Sigmoid colon (tissue), 6 donors: ENCODE measurements at regions not wholly inside any gene's neighbourhood (a gene's known extent, or its start where the extent isn't known, plus 50 kb on each side); places are given as distances from the start of the nearest gene placed in this dataset.

Experiments
- DNase-seq: peaks from one replicate; pipeline ENCODE4 v3.0.0-alpha.2; 2019
- H3K27ac ChIP-seq, 4 donors: fragments of 200-600 bp; sonication (generic); one replicate each; pipeline ENCODE4 v1.5.1; 2016 to 2019; ENCODE audit warnings: mild to moderate bottlenecking in 1 of 4
- H3K27me3 ChIP-seq, 3 donors: fragments of 200-600 bp; sonication (generic); one replicate each; pipeline ENCODE4 v1.5.1; 2019; ENCODE audit warnings: mild to moderate bottlenecking in 1 of 3
- H3K36me3 ChIP-seq, 4 donors: fragments of 200-600 bp; sonication (generic); one replicate each; pipeline ENCODE4 v1.5.1; 2016 to 2019
- H3K4me1 ChIP-seq, 4 donors: fragments of 200-600 bp; sonication (generic); one replicate each; pipeline ENCODE4 v1.5.1; 2017 to 2019
- H3K4me3 ChIP-seq, 4 donors: fragments of 200-600 bp; sonication (generic); one replicate each; pipeline ENCODE4 v1.5.1; 2017 to 2019; ENCODE audit warnings: mild to moderate bottlenecking in 2 of 4, moderate library complexity in 1 of 4
- H3K9me3 ChIP-seq, 4 donors: fragments of 200-600 bp in 3 of 4; sonication (generic) in 3 of 4; one replicate each; pipeline versions ENCODE4 v1.5.1 to v1.6.1; 2013 to 2019
- EP300 ChIP-seq, 4 donors: sonication (generic); formaldehyde crosslinking; IDR thresholded peaks; one replicate each; pipeline ENCODE4 v1.6.1; 2017; ENCODE audit warnings: antibody characterized with exemption in 4 of 4
- POLR2A ChIP-seq, 2 donors: fragments of 450-650 bp; IDR thresholded peaks; one replicate each; pipeline ENCODE4 v1.6.1; 2016; ENCODE audit warnings: antibody characterized with exemption in 2 of 2, mild to moderate bottlenecking in 2 of 2, moderate library complexity in 2 of 2
- POLR2AphosphoS5 ChIP-seq, 4 donors: sonication (generic); formaldehyde crosslinking; IDR thresholded peaks; one replicate each; pipeline ENCODE4 v1.6.1; 2017; ENCODE audit warnings: antibody characterized with exemption in 4 of 4
- WGBS, 2 donors: extraction: QIAGEN DNeasy Blood & Tissue Kit; methylation state at CpG; one replicate each; pipeline ENCODE4 v1.1.7; 2013; 5-methylcytosine and 5-hydroxymethylcytosine counted together
- intact Hi-C: fragments of 100-400 bp; cut with DNase I; formaldehyde crosslinking; loops from one replicate; pipeline ENCODE4 v1.15.1; 2023
- TF ChIP-seq, protein P1 (sequence below), 4 experiments: fragments of 450-650 bp in 3 of 4; fragments of 200-600 bp in 1 of 4; IDR thresholded peaks; one replicate each; pipeline ENCODE4 v1.5.1; 2016 to 2019; ENCODE audit warnings: antibody characterized with exemption in 4 of 4, mild to moderate bottlenecking in 3 of 4, moderate library complexity in 2 of 4
- donor health status: healthy with polysubstance abuse.
- donor health status: healthy.

DNA sequence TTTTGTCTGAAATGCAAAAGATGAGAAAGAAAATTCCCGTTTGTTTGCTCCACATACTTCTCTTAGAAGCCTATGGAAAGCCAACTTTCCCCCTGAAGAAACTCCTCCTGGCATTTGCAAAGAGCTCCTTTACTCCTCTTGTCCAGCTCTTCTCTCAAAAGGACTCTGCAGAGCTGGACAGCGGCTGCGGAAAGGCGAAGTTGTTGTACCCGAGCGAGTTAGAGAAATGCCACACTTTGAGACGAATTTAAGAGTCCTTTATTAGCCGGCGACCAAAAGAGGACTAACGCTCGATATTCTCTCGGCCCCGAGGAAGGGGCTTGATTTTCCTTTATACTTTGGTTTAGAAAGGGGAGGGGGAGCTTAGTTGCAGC is 157.8 kb downstream of the TRIM27 start:
- Histone ChIP-seq H3K27me3 (peaks cover 16 to 89% (median 61%) of the 10 kb centered on the region in 3 donors), H3K27ac (no peak overlapping the region), H3K4me3 (no peak overlapping the region), H3K9me3 (peaks cover 0 to 5% (median 0%) of the 10 kb centered on the region in 4 donors), H3K4me1 (no peaks in the 10 kb centered on the region), H3K36me3 (no peaks in the 10 kb centered on the region)
- intact Hi-C loops: no loop called here
- TF ChIP-seq POLR2A (IDR thresholded peaks at IDR 0.05) (no peak), EP300 (IDR thresholded peaks at IDR 0.05) (no peak), POLR2AphosphoS5 (IDR thresholded peaks at IDR 0.05) (no peak)
- TF ChIP-seq, protein P1, sequence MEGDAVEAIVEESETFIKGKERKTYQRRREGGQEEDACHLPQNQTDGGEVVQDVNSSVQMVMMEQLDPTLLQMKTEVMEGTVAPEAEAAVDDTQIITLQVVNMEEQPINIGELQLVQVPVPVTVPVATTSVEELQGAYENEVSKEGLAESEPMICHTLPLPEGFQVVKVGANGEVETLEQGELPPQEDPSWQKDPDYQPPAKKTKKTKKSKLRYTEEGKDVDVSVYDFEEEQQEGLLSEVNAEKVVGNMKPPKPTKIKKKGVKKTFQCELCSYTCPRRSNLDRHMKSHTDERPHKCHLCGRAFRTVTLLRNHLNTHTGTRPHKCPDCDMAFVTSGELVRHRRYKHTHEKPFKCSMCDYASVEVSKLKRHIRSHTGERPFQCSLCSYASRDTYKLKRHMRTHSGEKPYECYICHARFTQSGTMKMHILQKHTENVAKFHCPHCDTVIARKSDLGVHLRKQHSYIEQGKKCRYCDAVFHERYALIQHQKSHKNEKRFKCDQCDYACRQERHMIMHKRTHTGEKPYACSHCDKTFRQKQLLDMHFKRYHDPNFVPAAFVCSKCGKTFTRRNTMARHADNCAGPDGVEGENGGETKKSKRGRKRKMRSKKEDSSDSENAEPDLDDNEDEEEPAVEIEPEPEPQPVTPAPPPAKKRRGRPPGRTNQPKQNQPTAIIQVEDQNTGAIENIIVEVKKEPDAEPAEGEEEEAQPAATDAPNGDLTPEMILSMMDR (IDR thresholded peaks at IDR 0.05): no peak
- WGBS, 2 donors: 3 to 10% methylated on average over 13 of the region's 13 CpGs
- DNase-seq: no peak

DNA sequence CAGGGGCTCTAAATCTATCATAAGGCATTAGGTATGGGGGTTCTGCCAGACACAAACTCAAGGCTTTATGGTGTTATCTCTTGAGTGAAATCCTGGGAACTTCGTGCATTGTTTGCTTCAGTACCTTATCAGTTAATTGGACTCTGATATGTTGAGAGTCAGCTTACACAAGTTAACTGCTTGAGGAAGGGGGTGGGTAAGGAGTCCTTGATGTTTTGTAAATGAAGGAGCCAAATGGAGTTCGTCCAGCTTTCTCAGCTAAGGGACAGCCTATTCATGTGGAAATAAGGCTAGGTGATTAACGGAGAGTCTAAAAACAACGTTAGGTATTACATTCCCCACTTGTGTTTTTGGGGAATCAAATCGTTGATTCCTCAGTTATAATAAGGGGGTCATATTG is 157.4 kb downstream of the TRIM27 start:
- Histone ChIP-seq H3K4me1 (no peaks in the 10 kb centered on the region), H3K4me3 (no peak overlapping the region), H3K9me3 (peaks cover 0 to 5% (median 0%) of the 10 kb centered on the region in 4 donors), H3K27ac (no peak overlapping the region), H3K36me3 (no peaks in the 10 kb centered on the region), H3K27me3 (peaks cover 16 to 89% (median 63%) of the 10 kb centered on the region in 3 donors)
- intact Hi-C loops: no loop called here
- no peak for DNase-seq
- no peak for TF ChIP-seq POLR2AphosphoS5 (IDR thresholded peaks at IDR 0.05)
- WGBS, 2 donors: 5 to 8% methylated on average over 5 of the region's 5 CpGs

DNA sequence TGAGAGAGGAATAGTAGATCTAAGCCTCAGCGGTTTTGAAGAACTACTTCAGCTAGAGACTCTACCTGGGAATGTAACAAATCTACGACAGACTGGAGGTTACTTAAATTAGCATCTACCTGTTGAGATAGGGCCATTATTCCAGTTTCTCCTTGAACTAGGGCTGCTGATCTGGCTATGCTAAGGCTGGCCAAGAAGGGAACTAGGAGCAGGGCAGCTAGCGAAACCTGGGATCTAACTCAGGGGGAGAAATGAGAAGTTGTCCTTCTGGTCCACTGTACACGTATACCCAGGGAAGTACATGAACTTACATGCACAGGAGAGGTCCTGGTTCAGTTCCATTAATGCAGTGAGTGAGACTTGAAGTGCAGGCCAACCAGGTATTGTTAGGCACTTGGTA is 156.7 kb downstream of the TRIM27 start:
- DNase-seq: no peak
- 45 to 72% methylated on average over 4 of the region's 4 CpGs for WGBS, 2 donors
- Histone ChIP-seq H3K9me3 (peaks cover 0 to 5% (median 0%) of the 10 kb centered on the region in 4 donors), H3K36me3 (no peaks in the 10 kb centered on the region), H3K27me3 (peaks cover 23 to 96% (median 70%) of the 10 kb centered on the region in 3 donors), H3K4me3 (no peak overlapping the region), H3K27ac (no peak overlapping the region), H3K4me1 (no peaks in the 10 kb centered on the region)
- intact Hi-C loops: no loop called here
- no peak for TF ChIP-seq POLR2A (IDR thresholded peaks at IDR 0.05)

DNA sequence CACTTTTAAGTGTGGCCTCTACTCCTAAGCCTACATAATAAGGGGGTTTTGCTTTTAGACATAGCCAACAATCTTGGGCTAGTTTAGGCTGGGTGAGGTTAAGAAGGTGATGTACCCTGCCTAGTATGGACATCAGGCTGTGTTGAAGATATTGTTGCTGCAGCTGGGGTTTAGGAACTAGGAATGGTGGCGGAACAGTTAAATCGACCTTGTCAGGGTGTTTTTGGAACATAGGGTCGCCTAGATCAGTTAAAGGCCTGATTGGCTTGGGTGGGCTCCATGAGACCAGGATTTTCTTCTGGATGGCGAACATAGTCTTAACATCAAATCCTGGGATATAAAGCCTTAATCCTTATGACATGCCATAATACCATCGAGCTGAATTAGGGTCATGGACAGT is 156.1 kb downstream of the TRIM27 start:
- H3K36me3 ChIP-seq: no peaks in the 10 kb centered on the region
- H3K4me3 ChIP-seq: no peak overlapping the region
- intact Hi-C loops: no loop called here
- H3K4me1 ChIP-seq: no peaks in the 10 kb centered on the region
- no peak overlapping the region for H3K27ac ChIP-seq
- TF ChIP-seq, protein P1 (IDR thresholded peaks at IDR 0.05): no peak
- no peak for TF ChIP-seq EP300 (IDR thresholded peaks at IDR 0.05)
- 47 to 57% methylated on average over 5 of the region's 5 CpGs for WGBS, 2 donors
- peaks cover 0 to 5% (median 0%) of the 10 kb centered on the region in 4 donors for H3K9me3 ChIP-seq
- no peak for DNase-seq
- peaks cover 26 to 100% (median 76%) of the 10 kb centered on the region in 3 donors for H3K27me3 ChIP-seq

DNA sequence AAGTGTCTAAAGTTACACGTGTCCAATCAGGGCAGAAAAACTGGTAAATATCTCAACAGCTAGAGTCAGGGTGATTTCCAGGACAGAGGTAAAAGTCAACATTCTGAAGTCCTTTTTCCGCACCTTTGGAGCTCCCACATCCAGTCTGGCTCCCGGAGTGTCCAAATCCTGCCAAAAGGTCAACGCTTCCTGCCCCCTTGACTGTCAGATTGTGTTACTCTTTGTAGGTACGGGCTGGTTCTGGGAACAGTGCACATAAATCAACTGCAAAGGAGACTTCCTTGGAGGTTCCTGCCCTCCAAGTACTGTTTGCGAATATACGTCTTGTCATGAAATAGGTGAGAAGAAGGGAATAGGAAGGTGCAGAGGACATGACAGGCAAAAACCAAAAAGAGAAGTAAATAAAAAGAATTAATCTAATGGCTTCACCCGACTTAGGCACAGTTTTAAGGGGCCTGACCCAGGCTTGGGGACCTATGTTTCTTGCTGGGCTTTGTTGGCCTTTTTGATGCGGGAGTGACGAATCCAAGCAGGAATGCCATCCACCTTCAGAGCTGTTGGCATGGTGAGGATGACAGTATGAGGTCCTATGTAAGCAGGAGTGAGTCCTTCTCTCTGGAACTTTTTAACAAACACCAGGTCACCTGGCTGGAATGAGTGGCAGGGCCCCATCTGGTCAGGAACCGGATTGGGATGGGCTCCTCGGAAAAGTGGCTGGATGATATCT is 155.4 kb downstream of the TRIM27 start:
- no peak for TF ChIP-seq POLR2AphosphoS5 (IDR thresholded peaks at IDR 0.05)
- no peak for TF ChIP-seq POLR2A (IDR thresholded peaks at IDR 0.05)
- TF ChIP-seq, protein P1 (IDR thresholded peaks at IDR 0.05): no peak
- TF ChIP-seq EP300 (IDR thresholded peaks at IDR 0.05): no peak
- Histone ChIP-seq H3K27ac (no peak overlapping the region), H3K4me1 (no peaks in the 10 kb centered on the region), H3K27me3 (peaks cover 28 to 100% (median 82%) of the 10 kb centered on the region in 3 donors), H3K4me3 (no peak overlapping the region), H3K9me3 (peaks cover 0 to 5% (median 0%) of the 10 kb centered on the region in 4 donors), H3K36me3 (no peaks in the 10 kb centered on the region)
- intact Hi-C loops: no loop called here
- no peak for DNase-seq
- WGBS, 2 donors: 45 to 76% methylated on average over 12 of the region's 12 CpGs
